VCaP (cell line): ENCODE measurements at regions not wholly inside any gene's neighbourhood (a gene's known extent, or its start where the extent isn't known, plus 50 kb on each side); places are given as distances from the start of the nearest gene placed in this dataset.

Experiments
- H3K27ac ChIP-seq: fragments of 450-650 bp; 2 replicates; pipeline ENCODE4 v1.5.1; 2017
- TF ChIP-seq, protein P1 (sequence below): fragments of 450-650 bp; conservative IDR thresholded peaks from 2 replicates; pipeline ENCODE4 v1.5.1; 2017; ENCODE audit warnings: mild to moderate bottlenecking, moderate library complexity

DNA sequence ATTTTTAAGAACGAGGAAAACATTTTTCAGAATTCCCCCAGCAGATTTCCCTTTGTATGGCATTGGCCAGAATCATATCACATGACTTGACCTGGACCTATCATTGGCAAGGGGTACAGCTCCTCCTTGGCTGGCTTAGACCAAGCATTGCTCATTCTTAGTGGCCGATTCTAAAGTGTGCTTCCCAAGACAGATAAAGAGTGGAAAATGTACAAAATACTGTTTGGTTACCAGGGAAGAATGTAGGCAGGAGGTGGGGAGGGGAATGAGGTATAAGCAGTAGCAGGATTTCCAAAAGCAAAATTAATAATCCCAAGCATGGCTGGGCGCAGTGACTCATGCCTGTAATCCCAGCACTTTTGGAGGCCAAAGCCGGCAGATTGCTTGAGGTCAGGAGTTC, 75.6 kb upstream of the KRTAP11-1 start:
- TF ChIP-seq, protein P1, sequence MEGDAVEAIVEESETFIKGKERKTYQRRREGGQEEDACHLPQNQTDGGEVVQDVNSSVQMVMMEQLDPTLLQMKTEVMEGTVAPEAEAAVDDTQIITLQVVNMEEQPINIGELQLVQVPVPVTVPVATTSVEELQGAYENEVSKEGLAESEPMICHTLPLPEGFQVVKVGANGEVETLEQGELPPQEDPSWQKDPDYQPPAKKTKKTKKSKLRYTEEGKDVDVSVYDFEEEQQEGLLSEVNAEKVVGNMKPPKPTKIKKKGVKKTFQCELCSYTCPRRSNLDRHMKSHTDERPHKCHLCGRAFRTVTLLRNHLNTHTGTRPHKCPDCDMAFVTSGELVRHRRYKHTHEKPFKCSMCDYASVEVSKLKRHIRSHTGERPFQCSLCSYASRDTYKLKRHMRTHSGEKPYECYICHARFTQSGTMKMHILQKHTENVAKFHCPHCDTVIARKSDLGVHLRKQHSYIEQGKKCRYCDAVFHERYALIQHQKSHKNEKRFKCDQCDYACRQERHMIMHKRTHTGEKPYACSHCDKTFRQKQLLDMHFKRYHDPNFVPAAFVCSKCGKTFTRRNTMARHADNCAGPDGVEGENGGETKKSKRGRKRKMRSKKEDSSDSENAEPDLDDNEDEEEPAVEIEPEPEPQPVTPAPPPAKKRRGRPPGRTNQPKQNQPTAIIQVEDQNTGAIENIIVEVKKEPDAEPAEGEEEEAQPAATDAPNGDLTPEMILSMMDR = no peak
- no peak overlapping the region for H3K27ac ChIP-seq

DNA sequence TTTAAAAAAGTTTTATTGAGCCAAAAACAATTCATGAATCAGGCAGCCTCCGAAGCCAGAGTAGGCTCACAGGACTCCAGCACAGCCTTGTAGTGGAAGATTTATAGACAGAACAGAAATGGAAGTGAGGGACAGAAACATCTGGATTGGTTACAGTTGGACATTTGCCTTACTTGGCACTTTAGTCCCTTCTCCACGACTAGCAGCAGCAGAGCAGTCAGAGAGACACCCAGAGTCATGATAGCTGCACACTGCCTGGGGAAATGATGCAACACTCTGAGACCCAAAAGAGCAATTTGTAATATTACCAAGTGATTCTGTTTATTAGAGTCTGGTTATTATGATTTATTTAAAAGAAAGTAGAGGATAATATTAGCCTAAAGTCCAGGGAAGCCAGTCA, 72.2 kb upstream of the KRTAP11-1 start:
- H3K27ac ChIP-seq = no peak overlapping the region
- TF ChIP-seq, protein P1 = no peak

DNA sequence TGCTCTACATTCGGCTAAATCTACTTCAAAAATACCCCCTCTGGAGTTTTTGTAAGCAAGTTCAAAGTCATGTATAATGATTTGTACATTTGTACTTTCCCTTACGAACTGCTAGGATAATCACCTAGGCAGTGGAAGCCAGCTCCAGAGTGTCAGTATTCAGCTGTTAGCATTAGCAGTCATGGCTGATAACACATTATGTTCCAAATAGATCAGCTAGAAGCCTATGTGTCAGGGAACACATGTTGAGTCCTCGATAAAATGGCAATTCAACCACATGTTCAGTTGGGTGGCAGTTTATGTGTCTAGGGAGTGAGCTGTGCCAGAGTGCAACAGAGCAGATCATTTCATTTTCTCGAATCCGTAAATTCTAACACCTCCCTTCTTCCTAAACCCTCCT, 65.8 kb upstream of the KRTAP11-1 start:
- TF ChIP-seq, protein P1 = no peak

DNA sequence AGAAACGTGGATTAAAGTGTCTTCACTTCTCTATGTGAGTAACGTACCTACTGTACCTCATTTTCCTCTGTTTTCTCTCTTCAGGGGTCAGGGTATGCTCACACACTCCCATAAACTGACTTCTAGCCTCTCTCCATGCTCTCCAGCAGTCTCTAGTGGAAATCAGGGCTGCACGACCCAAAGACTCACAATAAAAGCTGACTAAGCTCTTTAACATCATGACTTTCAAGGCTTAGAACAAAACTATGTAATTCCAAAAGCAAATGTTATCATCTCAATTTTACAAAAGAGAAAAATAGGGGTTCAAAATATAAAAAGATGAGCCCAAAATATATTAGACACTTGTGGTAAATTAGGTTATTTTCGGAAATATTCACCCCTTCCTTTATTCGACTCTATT, 62.5 kb upstream of the KRTAP11-1 start:
- no peak overlapping the region for H3K27ac ChIP-seq
- TF ChIP-seq, protein P1 = no peak

More for the DNA sequence above, 65.8 kb upstream of the KRTAP11-1 start:
- no peak overlapping the region for H3K27ac ChIP-seq

DNA sequence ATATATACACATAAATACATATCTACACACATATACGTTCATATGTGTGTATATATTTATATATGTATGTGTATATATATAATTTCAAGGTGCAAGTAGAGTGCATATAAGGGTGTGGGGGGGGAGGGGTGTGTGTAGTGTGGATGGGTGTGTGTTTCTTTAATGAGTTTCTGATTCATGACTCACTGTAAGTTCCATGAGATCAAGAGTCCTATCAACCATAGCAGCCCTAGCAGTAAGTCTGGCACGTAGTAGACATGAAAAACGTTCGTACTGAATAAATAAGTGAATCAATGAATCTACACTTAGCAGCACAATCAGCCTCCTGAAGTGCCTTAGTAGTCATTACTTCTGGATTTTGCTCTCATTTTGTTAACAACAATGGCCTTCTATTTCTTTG, 61.9 kb upstream of the KRTAP11-1 start:
- TF ChIP-seq, protein P1 = no peak
- H3K27ac ChIP-seq = no peak overlapping the region

DNA sequence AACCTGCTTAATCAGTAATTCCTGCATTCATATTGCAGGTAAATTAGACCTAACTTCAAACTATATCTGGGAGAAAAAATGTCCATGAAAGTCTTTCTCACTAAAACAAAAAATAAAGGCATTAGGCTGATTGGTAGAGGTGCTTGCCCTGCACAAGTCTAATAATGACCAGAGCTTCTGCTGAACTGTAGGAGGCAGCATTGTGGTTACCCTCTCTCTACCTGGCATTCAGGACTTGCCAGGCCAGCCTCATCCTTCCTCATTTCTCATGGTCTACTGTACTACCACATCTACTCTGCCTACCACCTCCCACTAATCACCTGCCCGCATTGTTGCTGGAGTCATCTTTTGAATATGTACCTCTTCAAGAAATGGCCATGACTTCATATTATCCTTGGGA, 60.8 kb upstream of the KRTAP11-1 start:
- H3K27ac ChIP-seq = no peak overlapping the region
- TF ChIP-seq, protein P1 = no peak

DNA sequence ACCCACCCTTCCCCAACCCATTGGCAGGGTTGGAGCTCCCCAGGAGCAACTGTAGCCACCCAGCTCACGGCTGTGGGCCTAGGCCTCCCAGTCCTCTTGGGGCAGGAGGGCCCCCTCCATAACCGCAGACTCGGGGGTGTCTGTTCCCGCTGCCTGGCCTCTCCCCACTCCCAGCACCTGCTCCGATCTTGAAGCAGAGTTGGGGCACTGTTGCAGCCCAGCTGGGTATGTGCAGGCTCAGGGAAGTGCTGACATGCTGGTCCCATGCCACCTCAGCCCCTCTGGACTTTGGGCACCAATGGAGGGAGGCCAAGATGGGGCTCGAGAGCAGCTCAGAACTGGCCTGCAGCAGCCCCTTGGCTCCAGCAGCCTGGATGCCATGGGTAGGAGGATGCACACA, 54.8 kb upstream of the KRTAP11-1 start:
- TF ChIP-seq, protein P1 = no peak
- no peak overlapping the region for H3K27ac ChIP-seq

DNA sequence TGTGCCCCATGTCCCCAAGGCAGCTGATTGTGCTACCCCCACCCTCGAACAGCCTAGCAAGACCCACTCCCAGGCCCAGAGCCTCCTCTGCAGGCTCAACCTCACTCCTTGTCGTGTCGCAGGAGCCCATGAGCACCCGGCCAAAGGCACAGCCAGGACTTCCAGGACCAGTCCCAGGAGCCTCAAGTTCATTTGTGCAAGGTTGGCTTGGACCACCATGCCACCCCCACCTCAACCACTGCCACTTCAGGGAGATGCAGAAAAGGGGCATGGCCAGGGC, 54.4 kb upstream of the KRTAP11-1 start:
- no peak overlapping the region for H3K27ac ChIP-seq
- TF ChIP-seq, protein P1 = no peak
